Loucy (cell line): ENCODE measurements at regions not wholly inside any gene's neighbourhood (a gene's known extent, or its start where the extent isn't known, plus 50 kb on each side); places are given as distances from the start of the nearest gene placed in this dataset.

Experiments
- H2AFZ ChIP-seq: fragments of 200-600 bp; sonication (generic); 2 replicates; pipeline ENCODE4 v1.6.0; 2016; ENCODE audit warnings: antibody characterized with exemption, mild to moderate bottlenecking, low read length, moderate library complexity
- H3F3A ChIP-seq: fragments of 200-600 bp; 2 replicates; pipeline ENCODE4 v1.6.0; 2016; ENCODE audit warnings: antibody characterized with exemption, low read depth, mild to moderate bottlenecking
- H3K27me3 ChIP-seq: fragments of 200-600 bp; sonication (generic); 2 replicates; pipeline ENCODE4 v1.6.1; 2014; ENCODE audit warnings: low read length, mild to moderate bottlenecking; ENCODE audit not compliant: insufficient read depth, poor library complexity, severe bottlenecking
- H3K36me3 ChIP-seq: fragments of 200-600 bp; sonication (generic); 2 replicates; pipeline ENCODE4 v1.6.1; 2016; ENCODE audit warnings: low read length; ENCODE audit not compliant: insufficient read depth
- H3K4me1 ChIP-seq: fragments of 200-600 bp; sonication (generic); 2 replicates; pipeline ENCODE4 v1.5.1; 2014; ENCODE audit warnings: low read length, mild to moderate bottlenecking; ENCODE audit not compliant: insufficient read depth, poor library complexity, severe bottlenecking
- H3K4me2 ChIP-seq: fragments of 200-600 bp; sonication (generic); 2 replicates; pipeline ENCODE4 v1.6.0; 2014; ENCODE audit warnings: antibody characterized with exemption, low read length, low read depth, mild to moderate bottlenecking; ENCODE audit not compliant: poor library complexity, severe bottlenecking
- H3K4me3 ChIP-seq: fragments of 200-600 bp; sonication (generic); 2 replicates; pipeline ENCODE4 v1.5.1; 2014; ENCODE audit warnings: low read length, mild to moderate bottlenecking, mixed read lengths; ENCODE audit not compliant: poor library complexity, severe bottlenecking
- H3K79me2 ChIP-seq: fragments of 200-600 bp; sonication (generic); 2 replicates; pipeline ENCODE4 v1.6.1; 2014; ENCODE audit warnings: low read length; ENCODE audit not compliant: insufficient read depth
- H3K9ac ChIP-seq: fragments of 200-600 bp; sonication (generic); 2 replicates; pipeline ENCODE4 v1.6.0; 2014; ENCODE audit warnings: mild to moderate bottlenecking, low read depth, low read length, moderate library complexity; ENCODE audit not compliant: poor library complexity, severe bottlenecking
- H3K9me2 ChIP-seq: fragments of 200-600 bp; sonication (generic); replicated peaks from 2 replicates; pipeline ENCODE4 v1.6.1; 2016; ENCODE audit warnings: low read depth, low read length, mixed read lengths
- H3K9me3 ChIP-seq: fragments of 200-600 bp; sonication (generic); 2 replicates; pipeline ENCODE4 v1.6.1; 2014; ENCODE audit warnings: mild to moderate bottlenecking, antibody characterized with exemption, low read length, low read depth; ENCODE audit not compliant: insufficient read depth
- H4K20me1 ChIP-seq: fragments of 200-600 bp; sonication (generic); 2 replicates; pipeline ENCODE4 v1.6.0; 2014; ENCODE audit warnings: antibody characterized with exemption, low read length, mild to moderate bottlenecking; ENCODE audit not compliant: insufficient read depth, poor library complexity, severe bottlenecking
- CTCF ChIP-seq: fragments of 200-600 bp; sonication (generic); conservative IDR thresholded peaks from 2 replicates; pipeline ENCODE4 v1.5.1; 2014; ENCODE audit warnings: mild to moderate bottlenecking, antibody characterized with exemption, low read length
- EZH2phosphoT487 ChIP-seq: fragments of 200-600 bp; IDR thresholded peaks from 2 replicates; pipeline ENCODE4 v1.6.1; 2018; ENCODE audit warnings: antibody characterized with exemption, mild to moderate bottlenecking, moderate library complexity, borderline replicate concordance

- TF ChIP-seq CTCF (no peak), EZH2phosphoT487 (no peak)
- no peak overlapping the region for H2AFZ ChIP-seq
- no peaks in the 10 kb centered on the region for H3F3A ChIP-seq
- no peaks in the 10 kb centered on the region for H3K4me1 ChIP-seq
- H3K4me2 ChIP-seq, result no peak overlapping the region
- H3K4me3 ChIP-seq, result no peak overlapping the region
- H3K9me3 ChIP-seq, result no peaks in the 10 kb centered on the region
- H3K79me2 ChIP-seq, result no peaks in the 10 kb centered on the region
- H3K36me3 ChIP-seq, result no peaks in the 10 kb centered on the region
- H3K9me2 ChIP-seq, result no peaks in the 10 kb centered on the region
- no peaks in the 10 kb centered on the region for H4K20me1 ChIP-seq
- H3K9ac ChIP-seq, result no peak overlapping the region
- H3K27me3 ChIP-seq, result no peaks in the 10 kb centered on the region
These were observed 573.6 kb downstream of the PPP4R3C start for GRCh38 chrX:26889574-26889973.

GRCh38 chrX:26873736-26874135 is 589.4 kb downstream of the PPP4R3C start:
- Histone ChIP-seq H3F3A (no peaks in the 10 kb centered on the region), H3K79me2 (no peaks in the 10 kb centered on the region), H3K36me3 (no peaks in the 10 kb centered on the region), H3K4me2 (no peak overlapping the region), H3K4me3 (no peak overlapping the region), H3K9me3 (no peaks in the 10 kb centered on the region), H3K9ac (no peak overlapping the region), H3K9me2 (no peaks in the 10 kb centered on the region), H4K20me1 (no peaks in the 10 kb centered on the region), H3K4me1 (no peaks in the 10 kb centered on the region), H2AFZ (no peak overlapping the region), H3K27me3 (no peaks in the 10 kb centered on the region)
- TF ChIP-seq EZH2phosphoT487, result no peak
- TF ChIP-seq CTCF, result no peak

- no peaks in the 10 kb centered on the region for H3K79me2 ChIP-seq
- no peaks in the 10 kb centered on the region for H4K20me1 ChIP-seq
- no peaks in the 10 kb centered on the region for H3K4me1 ChIP-seq
- no peaks in the 10 kb centered on the region for H3K9me3 ChIP-seq
- H3K4me3 ChIP-seq, result no peak overlapping the region
- H3K9ac ChIP-seq, result no peak overlapping the region
- H3K36me3 ChIP-seq, result no peaks in the 10 kb centered on the region
- H3F3A ChIP-seq, result no peaks in the 10 kb centered on the region
- TF ChIP-seq EZH2phosphoT487 (no peak), CTCF (no peak)
- no peaks in the 10 kb centered on the region for H3K27me3 ChIP-seq
- H3K4me2 ChIP-seq, result no peak overlapping the region
- H2AFZ ChIP-seq, result no peak overlapping the region
- H3K9me2 ChIP-seq, result no peaks in the 10 kb centered on the region
These were observed 591.2 kb downstream of the PPP4R3C start for GRCh38 chrX:26871967-26872366.
